Neural cell (in vitro differentiated cells): ENCODE measurements at regions not wholly inside any gene's neighbourhood (a gene's known extent, or its start where the extent isn't known, plus 50 kb on each side); places are given as distances from the start of the nearest gene placed in this dataset.

Experiments
- H2AFZ ChIP-seq: fragments of 200-600, 300-800 bp; sonication (generic), shearing (Covaris generic); 2 replicates; pipeline ENCODE4 v1.6.0; 2014; ENCODE audit warnings: low read depth, mild to moderate bottlenecking, antibody characterized with exemption, low read length, moderate library complexity
- H3F3A ChIP-seq: fragments of 200-600 bp; shearing (Covaris generic); 2 replicates; pipeline ENCODE4 v1.6.1; 2016; ENCODE audit warnings: mild to moderate bottlenecking, moderate library complexity, mixed read lengths, antibody characterized with exemption, low read length; ENCODE audit not compliant: insufficient read depth, poor library complexity, severe bottlenecking
- H3K27ac ChIP-seq: fragments of 200-600, 300-800 bp; sonication (generic), shearing (Covaris generic); 2 replicates; pipeline ENCODE4 v1.5.1; 2014; ENCODE audit warnings: mild to moderate bottlenecking, low read length, moderate library complexity
- H3K27me3 ChIP-seq: fragments of 300-800, 200-600 bp; sonication (generic), shearing (Covaris generic); 2 replicates; pipeline ENCODE4 v1.6.0; 2014; ENCODE audit warnings: mild to moderate bottlenecking, low read depth, low read length, moderate library complexity; ENCODE audit not compliant: insufficient read depth
- H3K36me3 ChIP-seq: fragments of 300-800, 200-600 bp; sonication (generic), shearing (Covaris generic); 2 replicates; pipeline ENCODE4 v1.5.1; 2014; ENCODE audit warnings: mild to moderate bottlenecking, antibody characterized with exemption, low read length, moderate library complexity; ENCODE audit not compliant: insufficient read depth
- H3K4me2 ChIP-seq: fragments of 300-800, 200-600 bp; sonication (generic), shearing (Covaris generic); 2 replicates; pipeline ENCODE4 v1.6.0; 2014; ENCODE audit warnings: mild to moderate bottlenecking, low read length
- H3K4me3 ChIP-seq: fragments of 300-800, 200-600 bp; sonication (generic), shearing (Covaris generic); 2 replicates; pipeline ENCODE4 v1.5.1; 2014; ENCODE audit warnings: mild to moderate bottlenecking, low read length, moderate library complexity
- H3K79me2 ChIP-seq: fragments of 200-600 bp; shearing (Covaris generic); replicated peaks from 2 replicates; pipeline ENCODE4 v1.6.0; 2014; ENCODE audit warnings: mild to moderate bottlenecking, low read length, moderate library complexity; ENCODE audit not compliant: insufficient read depth
- H3K9ac ChIP-seq: fragments of 300-800, 200-600 bp; sonication (generic), shearing (Covaris generic); 2 replicates; pipeline ENCODE4 v1.6.1; 2016; ENCODE audit warnings: mild to moderate bottlenecking, low read length, mixed read lengths
- H3K9me2 ChIP-seq: fragments of 200-600 bp; shearing (Covaris generic); 2 replicates; pipeline ENCODE4 v1.6.1; 2016; ENCODE audit warnings: mild to moderate bottlenecking, low read length, mixed read lengths; ENCODE audit not compliant: insufficient read depth
- H3K9me3 ChIP-seq: fragments of 200-600, 300-800 bp; sonication (generic), shearing (Covaris generic); 2 replicates; pipeline ENCODE4 v1.6.1; 2016; ENCODE audit warnings: mild to moderate bottlenecking, mixed run types, low read length, moderate library complexity, mixed read lengths
- H4K20me1 ChIP-seq: fragments of 200-600 bp; shearing (Covaris generic); 2 replicates; pipeline ENCODE4 v1.6.1; 2016; ENCODE audit warnings: mild to moderate bottlenecking, mixed run types; ENCODE audit not compliant: insufficient read depth
- EP300 ChIP-seq: fragments of 450-650 bp; conservative IDR thresholded peaks from 2 replicates; pipeline ENCODE4 v1.6.1; 2014; ENCODE audit warnings: antibody characterized with exemption, mild to moderate bottlenecking, moderate library complexity; ENCODE audit not compliant: poor library complexity, severe bottlenecking
- EZH2 ChIP-seq: fragments of 200-600, 300-800 bp; shearing (Covaris generic), sonication (generic); IDR thresholded peaks from 2 replicates; pipeline ENCODE4 v1.6.1; 2014; ENCODE audit warnings: antibody characterized with exemption, low read length, borderline replicate concordance, mild to moderate bottlenecking; ENCODE audit not compliant: insufficient read depth, poor library complexity, severe bottlenecking
- MXI1 ChIP-seq: fragments of 450-650 bp; conservative IDR thresholded peaks from 2 replicates; pipeline ENCODE4 v1.6.1; 2014; ENCODE audit warnings: antibody characterized with exemption, mild to moderate bottlenecking; ENCODE audit not compliant: poor library complexity, severe bottlenecking
- POLR2AphosphoS5 ChIP-seq: IDR thresholded peaks from 2 replicates; pipeline ENCODE4 v1.6.1; 2012
- RAD21 ChIP-seq: fragments of 450-650 bp; conservative IDR thresholded peaks from 2 replicates; pipeline ENCODE4 v1.6.1; 2014; ENCODE audit warnings: antibody characterized with exemption, mild to moderate bottlenecking, moderate library complexity
- SMC3 ChIP-seq: fragments of 450-650 bp; conservative IDR thresholded peaks from 2 replicates; pipeline ENCODE4 v1.6.1; 2014; ENCODE audit warnings: antibody characterized with exemption, mild to moderate bottlenecking, moderate library complexity; ENCODE audit not compliant: poor library complexity
- TAF1 ChIP-seq: IDR thresholded peaks from 2 replicates; pipeline ENCODE4 v1.6.1; 2012; ENCODE audit warnings: low read depth
- TF ChIP-seq, protein P1 (sequence below): fragments of 450-650 bp; IDR thresholded peaks from 2 replicates; pipeline ENCODE4 v1.5.1; 2014; ENCODE audit warnings: antibody characterized with exemption, mild to moderate bottlenecking, moderate library complexity; ENCODE audit not compliant: poor library complexity, severe bottlenecking
- TF ChIP-seq, protein P2 (sequence below): IDR thresholded peaks from 2 replicates; pipeline ENCODE4 v1.6.1; 2012; ENCODE audit warnings: borderline replicate concordance

GRCh38 chr13:50152655-50153309, 137.5 kb downstream of the KCNRG start:
- Histone ChIP-seq H3F3A (no peaks in the 10 kb centered on the region), H3K9me2 (no peaks in the 10 kb centered on the region), H3K9me3 (no peaks in the 10 kb centered on the region), H3K27ac (no peak overlapping the region), H3K36me3 (no peaks in the 10 kb centered on the region), H2AFZ (no peak overlapping the region), H3K79me2 (no peaks in the 10 kb centered on the region), H3K27me3 (no peaks in the 10 kb centered on the region), H3K4me2 (no peak overlapping the region), H3K9ac (no peak overlapping the region), H3K4me3 (no peak overlapping the region), H4K20me1 (no peaks in the 10 kb centered on the region)
- TF ChIP-seq EZH2 (no peak), SMC3 (no peak), TAF1 (no peak), RAD21 (no peak), POLR2AphosphoS5 (no peak), EP300 (no peak), MXI1 (no peak)
- TF ChIP-seq, protein P1, sequence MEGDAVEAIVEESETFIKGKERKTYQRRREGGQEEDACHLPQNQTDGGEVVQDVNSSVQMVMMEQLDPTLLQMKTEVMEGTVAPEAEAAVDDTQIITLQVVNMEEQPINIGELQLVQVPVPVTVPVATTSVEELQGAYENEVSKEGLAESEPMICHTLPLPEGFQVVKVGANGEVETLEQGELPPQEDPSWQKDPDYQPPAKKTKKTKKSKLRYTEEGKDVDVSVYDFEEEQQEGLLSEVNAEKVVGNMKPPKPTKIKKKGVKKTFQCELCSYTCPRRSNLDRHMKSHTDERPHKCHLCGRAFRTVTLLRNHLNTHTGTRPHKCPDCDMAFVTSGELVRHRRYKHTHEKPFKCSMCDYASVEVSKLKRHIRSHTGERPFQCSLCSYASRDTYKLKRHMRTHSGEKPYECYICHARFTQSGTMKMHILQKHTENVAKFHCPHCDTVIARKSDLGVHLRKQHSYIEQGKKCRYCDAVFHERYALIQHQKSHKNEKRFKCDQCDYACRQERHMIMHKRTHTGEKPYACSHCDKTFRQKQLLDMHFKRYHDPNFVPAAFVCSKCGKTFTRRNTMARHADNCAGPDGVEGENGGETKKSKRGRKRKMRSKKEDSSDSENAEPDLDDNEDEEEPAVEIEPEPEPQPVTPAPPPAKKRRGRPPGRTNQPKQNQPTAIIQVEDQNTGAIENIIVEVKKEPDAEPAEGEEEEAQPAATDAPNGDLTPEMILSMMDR = no peak
- TF ChIP-seq, protein P2, sequence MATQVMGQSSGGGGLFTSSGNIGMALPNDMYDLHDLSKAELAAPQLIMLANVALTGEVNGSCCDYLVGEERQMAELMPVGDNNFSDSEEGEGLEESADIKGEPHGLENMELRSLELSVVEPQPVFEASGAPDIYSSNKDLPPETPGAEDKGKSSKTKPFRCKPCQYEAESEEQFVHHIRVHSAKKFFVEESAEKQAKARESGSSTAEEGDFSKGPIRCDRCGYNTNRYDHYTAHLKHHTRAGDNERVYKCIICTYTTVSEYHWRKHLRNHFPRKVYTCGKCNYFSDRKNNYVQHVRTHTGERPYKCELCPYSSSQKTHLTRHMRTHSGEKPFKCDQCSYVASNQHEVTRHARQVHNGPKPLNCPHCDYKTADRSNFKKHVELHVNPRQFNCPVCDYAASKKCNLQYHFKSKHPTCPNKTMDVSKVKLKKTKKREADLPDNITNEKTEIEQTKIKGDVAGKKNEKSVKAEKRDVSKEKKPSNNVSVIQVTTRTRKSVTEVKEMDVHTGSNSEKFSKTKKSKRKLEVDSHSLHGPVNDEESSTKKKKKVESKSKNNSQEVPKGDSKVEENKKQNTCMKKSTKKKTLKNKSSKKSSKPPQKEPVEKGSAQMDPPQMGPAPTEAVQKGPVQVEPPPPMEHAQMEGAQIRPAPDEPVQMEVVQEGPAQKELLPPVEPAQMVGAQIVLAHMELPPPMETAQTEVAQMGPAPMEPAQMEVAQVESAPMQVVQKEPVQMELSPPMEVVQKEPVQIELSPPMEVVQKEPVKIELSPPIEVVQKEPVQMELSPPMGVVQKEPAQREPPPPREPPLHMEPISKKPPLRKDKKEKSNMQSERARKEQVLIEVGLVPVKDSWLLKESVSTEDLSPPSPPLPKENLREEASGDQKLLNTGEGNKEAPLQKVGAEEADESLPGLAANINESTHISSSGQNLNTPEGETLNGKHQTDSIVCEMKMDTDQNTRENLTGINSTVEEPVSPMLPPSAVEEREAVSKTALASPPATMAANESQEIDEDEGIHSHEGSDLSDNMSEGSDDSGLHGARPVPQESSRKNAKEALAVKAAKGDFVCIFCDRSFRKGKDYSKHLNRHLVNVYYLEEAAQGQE = no peak

DNA sequence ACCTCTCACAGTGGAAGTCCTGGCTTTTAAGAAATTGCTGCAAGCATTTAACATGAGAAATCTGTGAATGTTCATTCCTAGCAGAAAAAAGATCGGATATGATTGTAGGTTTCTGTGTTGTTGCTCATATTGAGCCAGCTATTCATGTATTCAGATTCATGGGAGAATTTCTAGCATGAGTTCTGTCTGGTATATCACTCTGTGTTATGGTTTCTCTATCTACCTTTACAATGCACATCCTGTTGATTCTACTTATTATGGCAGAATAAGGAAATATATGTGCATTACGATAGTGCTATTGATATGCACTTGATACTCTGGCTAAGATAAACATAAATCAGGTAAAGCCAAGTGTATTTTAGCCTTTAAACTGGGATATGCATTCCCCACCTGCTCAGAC, 138.2 kb downstream of the KCNRG start:
- Histone ChIP-seq H3K27ac (no peak overlapping the region), H3K79me2 (no peaks in the 10 kb centered on the region), H3K4me3 (no peak overlapping the region), H3K9me2 (no peaks in the 10 kb centered on the region), H3K9ac (no peak overlapping the region), H3K4me2 (no peak overlapping the region), H4K20me1 (no peaks in the 10 kb centered on the region), H3F3A (no peaks in the 10 kb centered on the region), H3K36me3 (no peaks in the 10 kb centered on the region), H2AFZ (no peak overlapping the region), H3K9me3 (no peaks in the 10 kb centered on the region), H3K27me3 (no peaks in the 10 kb centered on the region)
- TF ChIP-seq, protein P2 = no peak
- no peak for TF ChIP-seq POLR2AphosphoS5
- no peak for TF ChIP-seq MXI1
- no peak for TF ChIP-seq EP300
- no peak for TF ChIP-seq TAF1
- TF ChIP-seq, protein P1 = no peak
- no peak for TF ChIP-seq RAD21
- no peak for TF ChIP-seq EZH2
- TF ChIP-seq SMC3 = no peak
